A549 (cell line): ENCODE measurements at regions not wholly inside any gene's neighbourhood (a gene's known extent, or its start where the extent isn't known, plus 50 kb on each side); places are given as distances from the start of the nearest gene placed in this dataset.

Experiments used
- CEBPB ChIP-seq, 2 experiments: fragments of >200 bp in 1 of 2; sonication (Bioruptor Twin) in 1 of 2; formaldehyde crosslinking in 1 of 2; IDR thresholded peaks; 2 replicates each; pipeline ENCODE4 v1.6.1; 2012 to 2016
- CTCF ChIP-seq: fragments of >200 bp; sonication (Bioruptor Twin); formaldehyde crosslinking; IDR thresholded peaks from 3 replicates; pipeline ENCODE4 v1.5.1; 2016
- EP300 ChIP-seq, 2 experiments: fragments of >200 bp; sonication (Bioruptor Twin); formaldehyde crosslinking; IDR thresholded peaks; 2 replicates in 1 of 2; 3 replicates in 1 of 2; pipeline ENCODE4 v1.6.1; 2016 to 2017
- HOXA7 ChIP-seq: fragments of 250-450 bp; sonication (Bioruptor Pico); IDR thresholded peaks from 2 replicates; pipeline ENCODE4 v1.5.0; 2020; ENCODE audit warnings: mild to moderate bottlenecking, moderate library complexity
- NPAS2 ChIP-seq: fragments of 250-450 bp; sonication (Bioruptor Pico); IDR thresholded peaks from 2 replicates; pipeline ENCODE4 v1.8.0; 2022; ENCODE audit warnings: mild to moderate bottlenecking, moderate library complexity, borderline replicate concordance
- PHF8 ChIP-seq: fragments of 200-600 bp; sonication (generic); IDR thresholded peaks from 2 replicates; pipeline ENCODE4 v1.6.1; 2016; ENCODE audit warnings: low read depth, mild to moderate bottlenecking, antibody characterized with exemption, moderate library complexity, borderline replicate concordance
- POLR2A ChIP-seq: IDR thresholded peaks from 2 replicates; pipeline ENCODE4 v1.6.1; 2012; ENCODE audit warnings: mild to moderate bottlenecking, low read length
- REST ChIP-seq: fragments of 200-600 bp; sonication (generic); IDR thresholded peaks from 2 replicates; pipeline ENCODE4 v1.6.1; 2016; ENCODE audit warnings: antibody characterized with exemption, mild to moderate bottlenecking, moderate library complexity
- RNF2 ChIP-seq: fragments of 200-600 bp; sonication (generic); IDR thresholded peaks from 2 replicates; pipeline ENCODE4 v1.6.1; 2016; ENCODE audit warnings: low read depth, mild to moderate bottlenecking, antibody characterized with exemption, moderate library complexity, borderline replicate concordance
- SMC3 ChIP-seq: fragments of >200 bp; sonication (Bioruptor Twin); formaldehyde crosslinking; IDR thresholded peaks from 3 replicates; pipeline ENCODE4 v1.6.1; 2018; ENCODE audit warnings: inconsistent platforms
- USF2 ChIP-seq: fragments of 450-650 bp; IDR thresholded peaks from 2 replicates; pipeline ENCODE4 v1.6.1; 2014; ENCODE audit warnings: antibody characterized with exemption

- TF ChIP-seq CTCF (no peak), REST (no peak), CEBPB (IDR thresholded peaks at IDR 0.05) (no peak), POLR2A (no peak), EP300 (IDR thresholded peaks at IDR 0.05) (no peak), USF2 (no peak), PHF8 (no peak), NPAS2 (no peak), SMC3 (no peak), HOXA7 (CRISPR knock-in tag) (no peak), RNF2 (no peak)
Measured at GRCh38 chr15:72859757-72860145, 76.2 kb upstream of the ADPGK start.
